HEK293T (cell line): ENCODE measurements at regions not wholly inside any gene's neighbourhood (a gene's known extent, or its start where the extent isn't known, plus 50 kb on each side); places are given as distances from the start of the nearest gene placed in this dataset.

Experiments
- CTCF ChIA-PET: fragments of 350-600 bp; formaldehyde crosslinking; extraction: SDS; loops from one replicate; lab custom pipeline; 2021; ENCODE audit warnings: antibody characterized with exemption, inconsistent platforms; lab: Yijun Ruan, JAX
- POLR2A ChIA-PET: fragments of 350-600 bp; formaldehyde crosslinking; extraction: SDS; loops from one replicate; lab custom pipeline; 2020; ENCODE audit warnings: antibody characterized with exemption, inconsistent platforms; lab: Yijun Ruan, JAX
- DNase-seq: peaks from one replicate; pipeline ENCODE4 v3.0.0; 2012; ENCODE audit warnings: mixed read lengths; ENCODE audit errors: extremely low spot score
- ARNT ChIP-seq: fragments of 450-650 bp; IDR thresholded peaks from 2 replicates; pipeline ENCODE4 v1.6.1; 2017; ENCODE audit warnings: mild to moderate bottlenecking
- BHLHE40 ChIP-seq: fragments of 450-650 bp; IDR thresholded peaks from 2 replicates; pipeline ENCODE4 v1.6.1; 2016; ENCODE audit warnings: mild to moderate bottlenecking, moderate library complexity, borderline replicate concordance
- CTBP1 ChIP-seq: fragments of 450-650 bp; IDR thresholded peaks from 2 replicates; pipeline ENCODE4 v1.6.1; 2016; ENCODE audit warnings: borderline replicate concordance
- ELF4 ChIP-seq: fragments of 450-650 bp; IDR thresholded peaks from 2 replicates; pipeline ENCODE4 v1.6.1; 2017; ENCODE audit warnings: antibody characterized with exemption
- FOXA1 ChIP-seq: fragments of 450-650 bp; IDR thresholded peaks from 2 replicates; pipeline ENCODE4 v1.6.1; 2016; ENCODE audit warnings: mild to moderate bottlenecking
- FOXK2 ChIP-seq: fragments of 450-650 bp; IDR thresholded peaks from 2 replicates; pipeline ENCODE4 v1.6.1; 2016; ENCODE audit warnings: mild to moderate bottlenecking
- FOXM1 ChIP-seq: fragments of 450-650 bp; IDR thresholded peaks from 2 replicates; pipeline ENCODE4 v1.6.1; 2017; ENCODE audit warnings: mild to moderate bottlenecking, borderline replicate concordance
- HDGF ChIP-seq: fragments of 450-650 bp; IDR thresholded peaks from 2 replicates; pipeline ENCODE4 v1.6.1; 2017; ENCODE audit warnings: antibody characterized with exemption, borderline replicate concordance
- L3MBTL2 ChIP-seq: fragments of 450-650 bp; conservative IDR thresholded peaks from 2 replicates; pipeline ENCODE4 v1.6.1; 2016; ENCODE audit warnings: mild to moderate bottlenecking
- LEF1 ChIP-seq: fragments of 450-650 bp; IDR thresholded peaks from 2 replicates; pipeline ENCODE4 v1.6.1; 2017; ENCODE audit warnings: mild to moderate bottlenecking, borderline replicate concordance
- NFRKB ChIP-seq: fragments of 450-650 bp; IDR thresholded peaks from 2 replicates; pipeline ENCODE4 v1.6.1; 2016; ENCODE audit warnings: mild to moderate bottlenecking, moderate library complexity
- PKNOX1 ChIP-seq: fragments of 450-650 bp; IDR thresholded peaks from 2 replicates; pipeline ENCODE4 v1.6.1; 2016
- SP1 ChIP-seq: fragments of 450-650 bp; IDR thresholded peaks from 2 replicates; pipeline ENCODE4 v1.6.1; 2017
- SUZ12 ChIP-seq: fragments of 450-650 bp; IDR thresholded peaks from 2 replicates; pipeline ENCODE4 v1.6.1; 2016; ENCODE audit warnings: mild to moderate bottlenecking
- TARDBP ChIP-seq: fragments of 450-650 bp; IDR thresholded peaks from 2 replicates; pipeline ENCODE4 v1.6.1; 2016
- ZNF384 ChIP-seq: fragments of 450-650 bp; IDR thresholded peaks from 2 replicates; pipeline ENCODE4 v1.6.1; 2016

- ChIA-PET POLR2A (no interaction called here), CTCF (interaction anchor here (0.6 kb wide), 1 partner anchor 18 kb away, joined by 3 read pairs; no protein-coding TSS in a partner anchor)
- no peak for TF ChIP-seq LEF1
- TF ChIP-seq CTBP1, result no peak
- TF ChIP-seq BHLHE40, result no peak
- TF ChIP-seq SP1, result no peak
- no peak for TF ChIP-seq L3MBTL2
- no peak for TF ChIP-seq TARDBP
- no peak for TF ChIP-seq HDGF
- no peak for DNase-seq
These were observed 70.1 kb upstream of the PCDH18 start for GRCh38 chr4:137602436-137602835.

GRCh38 chr4:137601934-137602333, 69.6 kb upstream of the PCDH18 start:
- CTCF ChIA-PET, result interaction anchor here (0.6 kb wide), 1 partner anchor 18 kb away, joined by 3 read pairs; no protein-coding TSS in a partner anchor
- DNase-seq, result no peak
- POLR2A ChIA-PET, result no interaction called here
- TF ChIP-seq ARNT (no peak), TARDBP (no peak), BHLHE40 (no peak), SP1 (no peak), PKNOX1 (no peak), FOXK2 (no peak), NFRKB (no peak), CTBP1 (no peak), L3MBTL2 (no peak), ELF4 (no peak), ZNF384 (no peak), SUZ12 (no peak), FOXM1 (no peak)

- TF ChIP-seq SP1 (no peak), FOXM1 (no peak), PKNOX1 (no peak), CTBP1 (no peak)
- CTCF ChIA-PET, result interaction anchor here (0.7 kb wide), 1 partner anchor 1644 kb away, joined by 5 read pairs; no protein-coding TSS in a partner anchor
- POLR2A ChIA-PET, result interaction anchor here (0.6 kb wide), 1 partner anchor 1010 kb away, joined by 3 read pairs; no protein-coding TSS in a partner anchor
- DNase-seq, result no peak
These were observed 67.4 kb upstream of the PCDH18 start for GRCh38 chr4:137599734-137600133.

- ChIA-PET POLR2A (interaction anchor here (1.0 kb wide), 1 partner anchor 55 kb away, joined by 3 read pairs; no protein-coding TSS in a partner anchor), CTCF (no interaction called here)
- DNase-seq, result no peak
- no peak for TF ChIP-seq SP1
- TF ChIP-seq FOXA1, result no peak
- TF ChIP-seq NFRKB, result no peak
- TF ChIP-seq HDGF, result no peak
- TF ChIP-seq TARDBP, result no peak
- no peak for TF ChIP-seq PKNOX1
- no peak for TF ChIP-seq L3MBTL2
- TF ChIP-seq FOXM1, result no peak
- TF ChIP-seq FOXK2, result no peak
- TF ChIP-seq ARNT, result no peak
- no peak for TF ChIP-seq BHLHE40
- TF ChIP-seq SUZ12, result no peak
- TF ChIP-seq ELF4, result no peak
- no peak for TF ChIP-seq CTBP1
- TF ChIP-seq LEF1, result no peak
- no peak for TF ChIP-seq ZNF384
These were observed 65.6 kb upstream of the PCDH18 start for GRCh38 chr4:137597752-137598430.

GRCh38 chr4:137587796-137588195, 55.5 kb upstream of the PCDH18 start:
- ChIA-PET CTCF (interaction anchor here (1.7 kb wide), 1 partner anchor 25 kb away, joined by 3 read pairs; no protein-coding TSS in a partner anchor), POLR2A (no interaction called here)
- TF ChIP-seq ZNF384 (no peak), BHLHE40 (no peak), HDGF (no peak), FOXK2 (no peak), CTBP1 (no peak), NFRKB (no peak), L3MBTL2 (no peak), LEF1 (no peak), ELF4 (no peak), ARNT (no peak), TARDBP (no peak), FOXA1 (no peak), SP1 (no peak), SUZ12 (no peak), PKNOX1 (no peak), FOXM1 (no peak)
- no peak for DNase-seq

- ChIA-PET POLR2A (no interaction called here), CTCF (interaction anchor here (0.7 kb wide), 1 partner anchor 18 kb away, joined by 3 read pairs; no protein-coding TSS in a partner anchor)
- no peak for DNase-seq
- TF ChIP-seq FOXK2, result no peak
- TF ChIP-seq TARDBP, result no peak
- no peak for TF ChIP-seq CTBP1
- TF ChIP-seq SP1, result no peak
- TF ChIP-seq ZNF384, result no peak
- TF ChIP-seq NFRKB, result no peak
- TF ChIP-seq L3MBTL2, result no peak
- TF ChIP-seq PKNOX1, result no peak
- TF ChIP-seq LEF1, result no peak
- TF ChIP-seq FOXA1, result no peak
- no peak for TF ChIP-seq BHLHE40
- TF ChIP-seq SUZ12, result no peak
- TF ChIP-seq ARNT, result no peak
- no peak for TF ChIP-seq ELF4
- no peak for TF ChIP-seq FOXM1
- no peak for TF ChIP-seq HDGF
These were observed 51.4 kb upstream of the PCDH18 start for GRCh38 chr4:137583671-137584070.
